ENCODE measurements at regions not wholly inside any gene's neighbourhood (a gene's known extent, or its start where the extent isn't known, plus 50 kb on each side); places are given as distances from the start of the nearest gene placed in this dataset.

GRCh38 chr2:235396071-235396846, 97.6 kb upstream of the AGAP1 start:
- TF ChIP-seq, protein P1, sequence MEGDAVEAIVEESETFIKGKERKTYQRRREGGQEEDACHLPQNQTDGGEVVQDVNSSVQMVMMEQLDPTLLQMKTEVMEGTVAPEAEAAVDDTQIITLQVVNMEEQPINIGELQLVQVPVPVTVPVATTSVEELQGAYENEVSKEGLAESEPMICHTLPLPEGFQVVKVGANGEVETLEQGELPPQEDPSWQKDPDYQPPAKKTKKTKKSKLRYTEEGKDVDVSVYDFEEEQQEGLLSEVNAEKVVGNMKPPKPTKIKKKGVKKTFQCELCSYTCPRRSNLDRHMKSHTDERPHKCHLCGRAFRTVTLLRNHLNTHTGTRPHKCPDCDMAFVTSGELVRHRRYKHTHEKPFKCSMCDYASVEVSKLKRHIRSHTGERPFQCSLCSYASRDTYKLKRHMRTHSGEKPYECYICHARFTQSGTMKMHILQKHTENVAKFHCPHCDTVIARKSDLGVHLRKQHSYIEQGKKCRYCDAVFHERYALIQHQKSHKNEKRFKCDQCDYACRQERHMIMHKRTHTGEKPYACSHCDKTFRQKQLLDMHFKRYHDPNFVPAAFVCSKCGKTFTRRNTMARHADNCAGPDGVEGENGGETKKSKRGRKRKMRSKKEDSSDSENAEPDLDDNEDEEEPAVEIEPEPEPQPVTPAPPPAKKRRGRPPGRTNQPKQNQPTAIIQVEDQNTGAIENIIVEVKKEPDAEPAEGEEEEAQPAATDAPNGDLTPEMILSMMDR (IDR thresholded peaks at IDR 0.05), result no peak
- TF ChIP-seq POLR2AphosphoS5 (IDR thresholded peaks at IDR 0.05), result no peak
- no peak for TF ChIP-seq POLR2A (IDR thresholded peaks at IDR 0.05)

All from sigmoid colon (tissue), 4 donors.